ENCODE measurements at regions not wholly inside any gene's neighbourhood (a gene's known extent, or its start where the extent isn't known, plus 50 kb on each side); places are given as distances from the start of the nearest gene placed in this dataset.

- H3K27me3 ChIP-seq (ENCODE audit: insufficient read depth, low read length): no peaks in the 10 kb centered on the region
- no peak overlapping the region for H3K27ac ChIP-seq (ENCODE audit: low read depth, low read length)
- ATAC-seq (no peak), DNase-seq (ENCODE audit: low read depth, low spot score) (no peak)
- no peak overlapping the region for H3K4me3 ChIP-seq (replicated peaks in 1 of 2; ENCODE audit: low read depth in 1 of 2, low read length in 2 of 2)
- no peaks in the 10 kb centered on the region for H3K9me2 ChIP-seq (ENCODE audit: insufficient read depth)
- no peaks in the 10 kb centered on the region for H3K4me1 ChIP-seq (ENCODE audit: control insufficient read depth in 1 of 2, insufficient read depth in 2 of 2, low read length in 2 of 2)
- H3K9ac ChIP-seq (ENCODE audit: low read length): no peak overlapping the region
- RAD21 ChIA-PET (ENCODE audit: low non-redundant PET in 1 of 2, low total read pairs in 2 of 2, uncharacterized antibody in 2 of 2, unreplicated experiment in 2 of 2): no interaction called here
- no peaks in the 10 kb centered on the region for H3K9me3 ChIP-seq (ENCODE audit: control insufficient read depth in 1 of 2, insufficient read depth in 1 of 2, low read depth in 1 of 2, low read length in 2 of 2)
- POLR2A ChIA-PET: no interaction called here
- no peak overlapping the region for H3K4me2 ChIP-seq (ENCODE audit: low read length)
- CTCF ChIA-PET: interaction anchor here (0.9 kb wide), 1 partner anchor 9 kb away, joined by 3 read pairs; no protein-coding TSS in a partner anchor
- H2AFZ ChIP-seq (ENCODE audit: low read depth, low read length, poor library complexity, severe bottlenecking): no peak overlapping the region
- H3K79me2 ChIP-seq (ENCODE audit: insufficient read depth, low read length): no peaks in the 10 kb centered on the region
- no peaks in the 10 kb centered on the region for H4K20me1 ChIP-seq (ENCODE audit: insufficient read depth)
- no peaks in the 10 kb centered on the region for H3K36me3 ChIP-seq (ENCODE audit: control insufficient read depth in 1 of 2, insufficient read depth in 2 of 2, low read length in 2 of 2)
- TF ChIP-seq MAX (IDR thresholded peaks at IDR 0.05) (no peak), ZNF274 (IDR thresholded peaks at IDR 0.05; ENCODE audit: low read depth, low read length) (no peak), YY1 (IDR thresholded peaks at IDR 0.05; ENCODE audit: extremely low read depth, insufficient replicate concordance, low read depth, low read length) (no peak), SIN3A (IDR thresholded peaks at IDR 0.05; ENCODE audit: low read depth) (no peak), JUND (IDR thresholded peaks at IDR 0.05) (no peak), SP1 (IDR thresholded peaks at IDR 0.05; ENCODE audit: low read depth) (no peak), ZFX (IDR thresholded peaks at IDR 0.05) (no peak), RAD21 (IDR thresholded peaks at IDR 0.05; ENCODE audit: low read depth) (no peak), POLR2AphosphoS5 (IDR thresholded peaks at IDR 0.05; ENCODE audit: low read depth, low read length) (no peak)
- TF ChIP-seq, protein P1, sequence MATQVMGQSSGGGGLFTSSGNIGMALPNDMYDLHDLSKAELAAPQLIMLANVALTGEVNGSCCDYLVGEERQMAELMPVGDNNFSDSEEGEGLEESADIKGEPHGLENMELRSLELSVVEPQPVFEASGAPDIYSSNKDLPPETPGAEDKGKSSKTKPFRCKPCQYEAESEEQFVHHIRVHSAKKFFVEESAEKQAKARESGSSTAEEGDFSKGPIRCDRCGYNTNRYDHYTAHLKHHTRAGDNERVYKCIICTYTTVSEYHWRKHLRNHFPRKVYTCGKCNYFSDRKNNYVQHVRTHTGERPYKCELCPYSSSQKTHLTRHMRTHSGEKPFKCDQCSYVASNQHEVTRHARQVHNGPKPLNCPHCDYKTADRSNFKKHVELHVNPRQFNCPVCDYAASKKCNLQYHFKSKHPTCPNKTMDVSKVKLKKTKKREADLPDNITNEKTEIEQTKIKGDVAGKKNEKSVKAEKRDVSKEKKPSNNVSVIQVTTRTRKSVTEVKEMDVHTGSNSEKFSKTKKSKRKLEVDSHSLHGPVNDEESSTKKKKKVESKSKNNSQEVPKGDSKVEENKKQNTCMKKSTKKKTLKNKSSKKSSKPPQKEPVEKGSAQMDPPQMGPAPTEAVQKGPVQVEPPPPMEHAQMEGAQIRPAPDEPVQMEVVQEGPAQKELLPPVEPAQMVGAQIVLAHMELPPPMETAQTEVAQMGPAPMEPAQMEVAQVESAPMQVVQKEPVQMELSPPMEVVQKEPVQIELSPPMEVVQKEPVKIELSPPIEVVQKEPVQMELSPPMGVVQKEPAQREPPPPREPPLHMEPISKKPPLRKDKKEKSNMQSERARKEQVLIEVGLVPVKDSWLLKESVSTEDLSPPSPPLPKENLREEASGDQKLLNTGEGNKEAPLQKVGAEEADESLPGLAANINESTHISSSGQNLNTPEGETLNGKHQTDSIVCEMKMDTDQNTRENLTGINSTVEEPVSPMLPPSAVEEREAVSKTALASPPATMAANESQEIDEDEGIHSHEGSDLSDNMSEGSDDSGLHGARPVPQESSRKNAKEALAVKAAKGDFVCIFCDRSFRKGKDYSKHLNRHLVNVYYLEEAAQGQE (IDR thresholded peaks at IDR 0.05; ENCODE audit: low read depth): no peak
- intact Hi-C loops (cut with micrococcal nuclease): no loop called here
- BruUV-seq (replicated peaks): no TSS peak
Observed at GRCh38 chr4:41878991-41879491, 56.2 kb upstream of the TMEM33 start.

Data from HCT116 (cell line).